H1 (cell line): ENCODE measurements at regions not wholly inside any gene's neighbourhood (a gene's known extent, or its start where the extent isn't known, plus 50 kb on each side); places are given as distances from the start of the nearest gene placed in this dataset.

Experiments used
- CTCF ChIA-PET: fragments of 300-600 bp; sonication (Branson Sonifier 250); formaldehyde crosslinking; loops from one replicate; lab custom pipeline; 2021; ENCODE audit not compliant: partially characterized antibody; lab: Charles Lee
- POLR2A ChIA-PET: fragments of 300-600 bp; sonication (Branson Sonifier 250); formaldehyde crosslinking; loops from one replicate; lab custom pipeline; 2021; ENCODE audit warnings: inconsistent platforms; ENCODE audit not compliant: partially characterized antibody; lab: Charles Lee
- DNase-seq, 2 experiments: peaks; one replicate each; pipeline versions ENCODE4 v3.0.0 to v3.0.0-alpha.2; 2010 to 2022; ENCODE audit warnings: low spot score in 2 of 2, low read depth in 1 of 2, mixed read lengths in 1 of 2
- FAIRE-seq: peaks from 2 replicates; lab custom pipeline; 2011; peaks lifted over from hg19 to GRCh38; lab: Jason Lieb, UNC
- H2AFZ ChIP-seq: 2 replicates; pipeline ENCODE4 v1.8.1; 2012; ENCODE audit warnings: low read length, inconsistent platforms
- H2AK5ac ChIP-seq: 2 replicates; pipeline ENCODE4 v1.6.1; 2013; ENCODE audit warnings: low read depth, low read length
- H2BK120ac ChIP-seq: replicated peaks from 2 replicates; pipeline ENCODE3; 2013; ENCODE audit warnings: low read depth, low read length, inconsistent platforms
- H2BK12ac ChIP-seq: 2 replicates; pipeline ENCODE4 v1.6.1; 2013; ENCODE audit warnings: low read depth, low read length
- H2BK15ac ChIP-seq: 2 replicates; pipeline ENCODE4 v1.6.1; 2013; ENCODE audit warnings: low read length
- H2BK20ac ChIP-seq: 2 replicates; pipeline ENCODE4 v1.6.1; 2013; ENCODE audit warnings: low read length
- H2BK5ac ChIP-seq: 2 replicates; pipeline ENCODE4 v1.6.1; 2013; ENCODE audit warnings: low read depth, low read length
- H3K14ac ChIP-seq: 2 replicates; pipeline ENCODE4 v1.6.1; 2013; ENCODE audit warnings: inconsistent platforms; ENCODE audit not compliant: insufficient read length
- H3K18ac ChIP-seq: 2 replicates; pipeline ENCODE4 v1.6.1; 2013; ENCODE audit warnings: low read length; ENCODE audit errors: extremely low read depth
- H3K23ac ChIP-seq: 2 replicates; pipeline ENCODE4 v1.6.1; 2013; ENCODE audit warnings: inconsistent platforms; ENCODE audit not compliant: insufficient read length
- H3K23me2 ChIP-seq: 2 replicates; pipeline ENCODE4 v1.6.1; 2013; ENCODE audit warnings: low read depth, low read length
- H3K27ac ChIP-seq: 2 replicates; pipeline ENCODE4 v1.6.1; 2011; ENCODE audit warnings: low read depth, low read length, inconsistent platforms
- H3K27me3 ChIP-seq, 4 experiments: replicated peaks in 1 of 4; 1 replicate in 1 of 4; 2 replicates in 3 of 4; pipeline versions ENCODE4 v1.6.1 to v1.8.1; 2011 to 2013; ENCODE audit warnings: low read length in 3 of 4, mild to moderate bottlenecking in 3 of 4, inconsistent platforms in 2 of 4, mixed read lengths in 2 of 4, moderate library complexity in 1 of 4; ENCODE audit not compliant: control insufficient read depth in 3 of 4, insufficient read depth in 3 of 4; ENCODE audit errors: extremely low read depth in 1 of 4
- H3K36me3 ChIP-seq, 4 experiments: 2 replicates each; pipeline versions ENCODE4 v1.6.1 to v1.8.1; 2011 to 2013; ENCODE audit warnings: mild to moderate bottlenecking in 4 of 4, low read length in 3 of 4, moderate library complexity in 2 of 4, control low read depth in 1 of 4, inconsistent platforms in 1 of 4; ENCODE audit not compliant: insufficient read depth in 4 of 4, control insufficient read depth in 2 of 4
- H3K4ac ChIP-seq: replicated peaks from 2 replicates; pipeline ENCODE3; 2013; ENCODE audit warnings: low read length, low read depth, mixed read lengths, inconsistent platforms; ENCODE audit not compliant: insufficient read length
- H3K4me1 ChIP-seq, 4 experiments: replicated peaks in 1 of 4; 1 replicate in 1 of 4; 2 replicates in 3 of 4; pipeline versions ENCODE4 v1.6.1 to v1.8.1; 2011 to 2013; ENCODE audit warnings: low read length in 3 of 4, inconsistent platforms in 2 of 4, mixed read lengths in 1 of 4; ENCODE audit not compliant: insufficient read depth in 4 of 4, control insufficient read depth in 3 of 4
- H3K4me2 ChIP-seq, 2 experiments: 2 replicates each; pipeline versions ENCODE4 v1.6.1 to v1.8.1; 2011 to 2013; ENCODE audit warnings: low read depth in 2 of 2, low read length in 2 of 2, control low read depth in 1 of 2, inconsistent platforms in 1 of 2, mild to moderate bottlenecking in 1 of 2; ENCODE audit not compliant: insufficient read depth in 1 of 2
- H3K4me3 ChIP-seq, 4 experiments: fragments of 200-600, 300-600 bp in 1 of 4; sonication (generic), shearing (Covaris generic), sonication (Bioruptor Twin) in 1 of 4; 2 replicates each; pipeline versions ENCODE4 v1.5.1 to v1.8.1; 2011 to 2016; ENCODE audit warnings: low read length in 4 of 4, low read depth in 3 of 4, control low read depth in 2 of 4, inconsistent platforms in 2 of 4, mild to moderate bottlenecking in 2 of 4, mixed read lengths in 1 of 4, moderate library complexity in 1 of 4; ENCODE audit not compliant: insufficient read depth in 2 of 4; ENCODE audit errors: extremely low read depth in 1 of 4
- H3K56ac ChIP-seq: replicated peaks from 2 replicates; pipeline ENCODE3; 2013; ENCODE audit warnings: low read depth, mild to moderate bottlenecking, mixed read lengths, low read length, inconsistent platforms; ENCODE audit not compliant: insufficient read length
- H3K79me1 ChIP-seq: 2 replicates; pipeline ENCODE4 v1.6.1; 2013; ENCODE audit warnings: low read depth, low read length, control low read depth
- H3K79me2 ChIP-seq, 2 experiments: 2 replicates each; pipeline versions ENCODE4 v1.6.1 to v1.8.1; 2012 to 2013; ENCODE audit warnings: low read length in 2 of 2, mild to moderate bottlenecking in 2 of 2, inconsistent platforms in 1 of 2; ENCODE audit not compliant: insufficient read depth in 2 of 2, control insufficient read depth in 1 of 2
- H3K9ac ChIP-seq, 4 experiments: replicated peaks in 1 of 4; 1 replicate in 1 of 4; 2 replicates in 3 of 4; pipeline versions ENCODE4 v1.6.1 to v1.8.1; 2011 to 2013; ENCODE audit warnings: low read depth in 3 of 4, low read length in 3 of 4, control low read depth in 2 of 4, mild to moderate bottlenecking in 2 of 4, moderate library complexity in 2 of 4, inconsistent platforms in 1 of 4; ENCODE audit errors: extremely low read depth in 1 of 4
- H3K9me3 ChIP-seq, 2 experiments: 2 replicates each; pipeline versions ENCODE4 v1.6.1 to v1.8.1; 2012 to 2013; ENCODE audit warnings: mild to moderate bottlenecking in 2 of 2, moderate library complexity in 2 of 2, control low read depth in 1 of 2, inconsistent platforms in 1 of 2, low read depth in 1 of 2, low read length in 1 of 2, mixed read lengths in 1 of 2; ENCODE audit not compliant: insufficient read depth in 2 of 2
- H4K20me1 ChIP-seq, 2 experiments: replicated peaks in 1 of 2; 2 replicates each; pipeline versions ENCODE3 to v1.8.1; 2011 to 2013; ENCODE audit warnings: inconsistent platforms in 2 of 2, low read length in 2 of 2, mild to moderate bottlenecking in 1 of 2; ENCODE audit not compliant: insufficient read depth in 2 of 2, control insufficient read depth in 1 of 2
- H4K5ac ChIP-seq: 2 replicates; pipeline ENCODE4 v1.6.1; 2013; ENCODE audit warnings: low read length, low read depth, mixed read lengths, inconsistent platforms; ENCODE audit not compliant: insufficient read length
- H4K8ac ChIP-seq: 2 replicates; pipeline ENCODE4 v1.8.0; 2013; ENCODE audit warnings: mild to moderate bottlenecking, moderate library complexity, low read length, inconsistent platforms; ENCODE audit not compliant: insufficient read depth; ENCODE audit errors: extremely low read depth
- H4K91ac ChIP-seq: replicated peaks from 2 replicates; pipeline ENCODE3; 2013; ENCODE audit warnings: low read length, mixed read lengths, inconsistent platforms; ENCODE audit not compliant: insufficient read length
- CBX8 ChIP-seq: fragments of 300-800, 300-1000 bp; sonication (generic); IDR thresholded peaks from 2 replicates; pipeline ENCODE4 v1.7.1; 2016; ENCODE audit warnings: low read depth, low read length, borderline replicate concordance
- CEBPB ChIP-seq: IDR thresholded peaks from 2 replicates; pipeline ENCODE4 v1.6.1; 2012; ENCODE audit warnings: low read depth, low read length
- CHD2 ChIP-seq: IDR thresholded peaks from 2 replicates; pipeline ENCODE4 v1.6.1; 2012; ENCODE audit warnings: low read length, improper control_type of control experiment
- GTF2F1 ChIP-seq: IDR thresholded peaks from 2 replicates; pipeline ENCODE4 v1.6.1; 2012; ENCODE audit warnings: low read depth, low read length, improper control_type of control experiment, borderline replicate concordance
- POU5F1 ChIP-seq: IDR thresholded peaks from 2 replicates; pipeline ENCODE4 v1.6.1; 2011; ENCODE audit warnings: low read depth, mild to moderate bottlenecking, low read length, moderate library complexity
- RAD21 ChIP-seq, 2 experiments: IDR thresholded peaks in 1 of 2; conservative IDR thresholded peaks in 1 of 2; 2 replicates each; pipeline ENCODE4 v1.6.1; 2011; ENCODE audit warnings: low read depth in 2 of 2, low read length in 2 of 2, improper control_type of control experiment in 1 of 2, inconsistent platforms in 1 of 2, mild to moderate bottlenecking in 1 of 2, moderate library complexity in 1 of 2
- RFX5 ChIP-seq: IDR thresholded peaks from 2 replicates; pipeline ENCODE4 v1.6.1; 2011; ENCODE audit warnings: low read depth, low read length, improper control_type of control experiment, borderline replicate concordance
- SIN3A ChIP-seq, 2 experiments: IDR thresholded peaks in 1 of 2; conservative IDR thresholded peaks in 1 of 2; 2 replicates each; pipeline ENCODE4 v1.6.1; 2011 to 2012; ENCODE audit warnings: low read length in 2 of 2, improper control_type of control experiment in 1 of 2, low read depth in 1 of 2, mild to moderate bottlenecking in 1 of 2
- SP2 ChIP-seq: IDR thresholded peaks from 2 replicates; pipeline ENCODE4 v1.6.1; 2012; ENCODE audit warnings: mild to moderate bottlenecking, low read length, inconsistent platforms
- YY1 ChIP-seq: IDR thresholded peaks from 2 replicates; pipeline ENCODE4 v1.6.1; 2011; ENCODE audit warnings: low read depth, mild to moderate bottlenecking, low read length
- ZNF274 ChIP-seq: IDR thresholded peaks from 2 replicates; pipeline ENCODE4 v1.7.0; 2012; ENCODE audit warnings: low read length, borderline replicate concordance; ENCODE audit errors: extremely low read depth
- WGBS, 2 experiments: shearing (Covaris generic) in 1 of 2; methylation state at CpG; one replicate each; pipeline versions ENCODE4 v1.1.6 to v1.1.7; 2013 to 2015; ENCODE audit warnings: low lambda C conversion rate in 2 of 2, mixed read lengths in 2 of 2, inconsistent platforms in 1 of 2, low coverage in 1 of 2, missing lambda C conversion rate in 1 of 2; ENCODE audit not compliant: insufficient replicate concordance in 2 of 2, insufficient coverage in 1 of 2, insufficient read length in 1 of 2; ENCODE audit errors: extremely low coverage in 1 of 2, missing lambda C conversion rate in 1 of 2; 5-methylcytosine and 5-hydroxymethylcytosine counted together
- TF ChIP-seq, protein P1 (sequence below), 3 experiments: IDR thresholded peaks; 1 replicate in 2 of 3; 2 replicates in 1 of 3; pipeline versions ENCODE4 v1.5.1 to v1.6.1; 2011; ENCODE audit warnings: low read length in 3 of 3, mild to moderate bottlenecking in 3 of 3, inconsistent platforms in 2 of 3, low read depth in 1 of 3, moderate library complexity in 1 of 3; ENCODE audit not compliant: insufficient read depth in 1 of 3; ENCODE audit errors: control extremely low read depth in 1 of 3

GRCh38 chr21:20388400-20388799, 609.8 kb upstream of the NCAM2 start:
- no peaks in the 10 kb centered on the region for H3K79me2 ChIP-seq
- no peak overlapping the region for H3K56ac ChIP-seq
- H3K27me3 ChIP-seq = no peaks in the 10 kb centered on the region
- no peak overlapping the region for H3K27ac ChIP-seq
- no peaks in the 10 kb centered on the region for H3K23me2 ChIP-seq
- H3K18ac ChIP-seq = no peak overlapping the region
- ChIA-PET POLR2A (no interaction called here), CTCF (interaction anchor here (0.8 to 1.0 kb wide), 2 partner anchors 9 to 17 kb away, joined by 3 to 4 read pairs; no protein-coding TSS in a partner anchor)
- no peaks in the 10 kb centered on the region for H3K4me1 ChIP-seq
- no peaks in the 10 kb centered on the region for H3K79me1 ChIP-seq
- no peaks in the 10 kb centered on the region for H4K20me1 ChIP-seq
- no peak overlapping the region for H3K23ac ChIP-seq
- no peak overlapping the region for H2BK5ac ChIP-seq
- peak overlapping the region; percentile 48; the same call in 1 of the 2 replicates for H4K8ac ChIP-seq
- H2AK5ac ChIP-seq = no peak overlapping the region
- no peak overlapping the region for H3K4me3 ChIP-seq
- H3K9me3 ChIP-seq = no peaks in the 10 kb centered on the region
- H2BK20ac ChIP-seq = no peak overlapping the region
- H3K36me3 ChIP-seq = no peaks in the 10 kb centered on the region
- H3K4me2 ChIP-seq = no peak overlapping the region
- peak overlapping the region; percentile 91; the same call in 1 of the 2 replicates for H2AFZ ChIP-seq
- no peak overlapping the region for H2BK120ac ChIP-seq
- FAIRE-seq (no peak), DNase-seq (no peak)
- H4K5ac ChIP-seq = no peak overlapping the region
- no peak overlapping the region for H3K9ac ChIP-seq
- WGBS, 2 experiments = 88% methylated on average over 6 of the region's 6 CpGs; no CpG with 5 or more reads in 1 of the 2 experiments
- no peak overlapping the region for H2BK15ac ChIP-seq
- H4K91ac ChIP-seq = no peak overlapping the region
- H2BK12ac ChIP-seq = no peak overlapping the region
- H3K14ac ChIP-seq = no peak overlapping the region
- no peak overlapping the region for H3K4ac ChIP-seq
- TF ChIP-seq POU5F1 (no peak), RFX5 (peak; percentile 77), ZNF274 (no peak), CEBPB (no peak), SP2 (no peak), YY1 (no peak), SIN3A (conservative IDR thresholded peaks at IDR 0.05 in 1 of 2, IDR thresholded peaks at IDR 0.05 in 1 of 2; ENCODE audit: low read depth in 1 of 2, low read length in 2 of 2) (no peak), CBX8 (no peak), CHD2 (no peak), RAD21 (IDR thresholded peaks at IDR 0.05 in 1 of 2, conservative IDR thresholded peaks at IDR 0.05 in 1 of 2; ENCODE audit: low read depth in 2 of 2, low read length in 2 of 2) (peak; percentile 30 to 44; a peak in 3 of 4 replicates), GTF2F1 (no peak)
- TF ChIP-seq, protein P1, sequence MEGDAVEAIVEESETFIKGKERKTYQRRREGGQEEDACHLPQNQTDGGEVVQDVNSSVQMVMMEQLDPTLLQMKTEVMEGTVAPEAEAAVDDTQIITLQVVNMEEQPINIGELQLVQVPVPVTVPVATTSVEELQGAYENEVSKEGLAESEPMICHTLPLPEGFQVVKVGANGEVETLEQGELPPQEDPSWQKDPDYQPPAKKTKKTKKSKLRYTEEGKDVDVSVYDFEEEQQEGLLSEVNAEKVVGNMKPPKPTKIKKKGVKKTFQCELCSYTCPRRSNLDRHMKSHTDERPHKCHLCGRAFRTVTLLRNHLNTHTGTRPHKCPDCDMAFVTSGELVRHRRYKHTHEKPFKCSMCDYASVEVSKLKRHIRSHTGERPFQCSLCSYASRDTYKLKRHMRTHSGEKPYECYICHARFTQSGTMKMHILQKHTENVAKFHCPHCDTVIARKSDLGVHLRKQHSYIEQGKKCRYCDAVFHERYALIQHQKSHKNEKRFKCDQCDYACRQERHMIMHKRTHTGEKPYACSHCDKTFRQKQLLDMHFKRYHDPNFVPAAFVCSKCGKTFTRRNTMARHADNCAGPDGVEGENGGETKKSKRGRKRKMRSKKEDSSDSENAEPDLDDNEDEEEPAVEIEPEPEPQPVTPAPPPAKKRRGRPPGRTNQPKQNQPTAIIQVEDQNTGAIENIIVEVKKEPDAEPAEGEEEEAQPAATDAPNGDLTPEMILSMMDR (IDR thresholded peaks at IDR 0.05; ENCODE audit: control extremely low read depth in 1 of 3, insufficient read depth in 1 of 3, low read depth in 1 of 3, low read length in 3 of 3) = peak in 1 of 3 experiments; percentile 12; a peak in 1 of 4 replicates
